CMK (cell line): ENCODE measurements at regions not wholly inside any gene's neighbourhood (a gene's known extent, or its start where the extent isn't known, plus 50 kb on each side); places are given as distances from the start of the nearest gene placed in this dataset.

ENCODE experiments used
- DNase-seq: peaks from one replicate; pipeline ENCODE4 v3.0.0-alpha.2; 2010; ENCODE audit warnings: low read depth

- DNase-seq, result no peak
Observed at GRCh38 chr9:90024409-90024808, 419.6 kb downstream of the GADD45G start.

GRCh38 chr9:90024823-90025222 is 420.0 kb downstream of the GADD45G start:
- DNase-seq, result no peak

- DNase-seq, result no peak
Observed at GRCh38 chr9:90025816-90026215, 421.0 kb downstream of the GADD45G start.

GRCh38 chr9:90027296-90027790 is 422.5 kb downstream of the GADD45G start:
- DNase-seq, result no peak

- DNase-seq, result no peak
Observed at GRCh38 chr9:90029386-90029785, 424.6 kb downstream of the GADD45G start.

- no peak for DNase-seq
Observed at GRCh38 chr9:90029996-90030395, 425.2 kb downstream of the GADD45G start.

- DNase-seq, result no peak
Observed at GRCh38 chr9:90032296-90033027, 427.6 kb downstream of the GADD45G start.

- DNase-seq, result no peak
Observed at GRCh38 chr9:90033028-90033650, 428.3 kb downstream of the GADD45G start.

- DNase-seq, result no peak
Observed at GRCh38 chr9:90034071-90034470, 429.3 kb downstream of the GADD45G start.

- DNase-seq, result no peak
Observed at GRCh38 chr9:90035471-90035870, 430.7 kb downstream of the GADD45G start.

- DNase-seq, result no peak
Observed at GRCh38 chr9:90037146-90037797, 432.5 kb downstream of the GADD45G start.

GRCh38 chr9:90038763-90039162 is 434.0 kb downstream of the GADD45G start:
- no peak for DNase-seq

- no peak for DNase-seq
Observed at GRCh38 chr9:90044263-90044662, 439.5 kb downstream of the GADD45G start.

- DNase-seq, result no peak
Observed at GRCh38 chr9:90044710-90045151, 439.9 kb downstream of the GADD45G start.

- DNase-seq, result no peak
Observed at GRCh38 chr9:90046317-90046861, 441.6 kb downstream of the GADD45G start.

- DNase-seq, result no peak
Observed at GRCh38 chr9:90047828-90048227, 443.0 kb downstream of the GADD45G start.

GRCh38 chr9:90052366-90052765 is 447.6 kb downstream of the GADD45G start:
- DNase-seq, result no peak

GRCh38 chr9:90053027-90053426 is 448.2 kb downstream of the GADD45G start:
- no peak for DNase-seq

- DNase-seq, result no peak
Observed at GRCh38 chr9:90054810-90055209, 450.0 kb downstream of the GADD45G start.

GRCh38 chr9:90055226-90055625 is 450.4 kb downstream of the GADD45G start:
- DNase-seq, result no peak

GRCh38 chr9:90057361-90057760 is 452.5 kb downstream of the GADD45G start:
- DNase-seq, result no peak

GRCh38 chr9:90058182-90058763 is 453.5 kb downstream of the GADD45G start:
- no peak for DNase-seq
